ENCODE measurements at regions not wholly inside any gene's neighbourhood (a gene's known extent, or its start where the extent isn't known, plus 50 kb on each side); places are given as distances from the start of the nearest gene placed in this dataset.

GRCh38 chr1:194045416-194045815 lies 859.0 kb upstream of the B3GALT2 start:
- Histone ChIP-seq H3K27me3 (no peaks in the 10 kb centered on the region), H3K36me3 (no peaks in the 10 kb centered on the region), H3K4me3 (no peak overlapping the region), H3K4me1 (no peaks in the 10 kb centered on the region), H3K27ac (no peak overlapping the region), H3K9me3 (no peaks in the 10 kb centered on the region)
- TF ChIP-seq CTCF (IDR thresholded peaks at IDR 0.05): no peak
- intact Hi-C loops (cut with DNase I; ENCODE audit: low total_unique reads): no loop called here
- DNase-seq: no peak

GRCh38 chr1:194044892-194045291 lies 858.5 kb upstream of the B3GALT2 start:
- H3K9me3 ChIP-seq: no peaks in the 10 kb centered on the region
- no peak overlapping the region for H3K4me3 ChIP-seq
- H3K36me3 ChIP-seq: no peaks in the 10 kb centered on the region
- H3K27ac ChIP-seq: no peak overlapping the region
- intact Hi-C loops (cut with DNase I; ENCODE audit: low total_unique reads): no loop called here
- H3K4me1 ChIP-seq: no peaks in the 10 kb centered on the region
- H3K27me3 ChIP-seq: no peaks in the 10 kb centered on the region
- no peak for DNase-seq
- no peak for TF ChIP-seq CTCF (IDR thresholded peaks at IDR 0.05)

GRCh38 chr1:194043984-194044755 lies 857.8 kb upstream of the B3GALT2 start:
- no peaks in the 10 kb centered on the region for H3K27me3 ChIP-seq
- no peak for TF ChIP-seq CTCF (IDR thresholded peaks at IDR 0.05)
- H3K9me3 ChIP-seq: no peaks in the 10 kb centered on the region
- H3K4me3 ChIP-seq: no peak overlapping the region
- H3K27ac ChIP-seq: no peak overlapping the region
- DNase-seq: no peak
- H3K4me1 ChIP-seq: no peaks in the 10 kb centered on the region
- intact Hi-C loops (cut with DNase I; ENCODE audit: low total_unique reads): no loop called here
- H3K36me3 ChIP-seq: no peaks in the 10 kb centered on the region

GRCh38 chr1:194042736-194043135 lies 856.3 kb upstream of the B3GALT2 start:
- H3K9me3 ChIP-seq: no peaks in the 10 kb centered on the region
- no peaks in the 10 kb centered on the region for H3K27me3 ChIP-seq
- TF ChIP-seq CTCF (IDR thresholded peaks at IDR 0.05): no peak
- intact Hi-C loops (cut with DNase I; ENCODE audit: low total_unique reads): no loop called here
- H3K4me1 ChIP-seq: no peaks in the 10 kb centered on the region
- no peak for DNase-seq
- no peak overlapping the region for H3K4me3 ChIP-seq
- H3K27ac ChIP-seq: no peak overlapping the region
- no peaks in the 10 kb centered on the region for H3K36me3 ChIP-seq

GRCh38 chr1:194040496-194040895 lies 854.1 kb upstream of the B3GALT2 start:
- Histone ChIP-seq H3K9me3 (no peaks in the 10 kb centered on the region), H3K4me3 (no peak overlapping the region), H3K36me3 (no peaks in the 10 kb centered on the region), H3K27me3 (no peaks in the 10 kb centered on the region), H3K4me1 (no peaks in the 10 kb centered on the region), H3K27ac (no peak overlapping the region)
- no peak for DNase-seq
- no peak for TF ChIP-seq CTCF (IDR thresholded peaks at IDR 0.05)
- intact Hi-C loops (cut with DNase I; ENCODE audit: low total_unique reads): no loop called here

All from tibial artery (tissue), 4 donors.